ENCODE measurements at regions not wholly inside any gene's neighbourhood (a gene's known extent, or its start where the extent isn't known, plus 50 kb on each side); places are given as distances from the start of the nearest gene placed in this dataset.

GRCh38 chr12:118866346-118866745, 115.0 kb upstream of the SRRM4 start:
- no peak for DNase-seq

DNA sequence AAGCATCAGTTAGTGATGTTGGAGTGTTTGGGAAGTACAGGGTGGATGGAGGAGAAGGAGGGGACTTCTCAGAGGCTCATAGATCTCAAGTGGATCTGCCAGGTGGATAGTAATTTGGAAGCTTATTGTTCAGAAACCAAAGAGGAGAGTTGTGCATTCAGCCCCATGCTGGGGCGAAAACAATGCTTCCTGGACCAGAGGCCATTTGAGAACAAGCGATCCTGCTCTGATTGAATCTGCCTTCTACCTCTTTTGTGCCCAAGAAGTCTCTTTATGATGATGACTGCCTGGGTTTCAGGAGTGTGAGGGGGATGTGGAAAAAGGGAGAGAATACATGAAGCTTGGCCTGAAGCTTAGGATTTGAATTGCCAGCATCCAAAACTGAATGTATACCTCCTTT, 110.8 kb upstream of the SRRM4 start:
- no peak for DNase-seq

- no peak for DNase-seq
Measured at GRCh38 chr12:118874698-118875548, 106.4 kb upstream of the SRRM4 start.

DNA sequence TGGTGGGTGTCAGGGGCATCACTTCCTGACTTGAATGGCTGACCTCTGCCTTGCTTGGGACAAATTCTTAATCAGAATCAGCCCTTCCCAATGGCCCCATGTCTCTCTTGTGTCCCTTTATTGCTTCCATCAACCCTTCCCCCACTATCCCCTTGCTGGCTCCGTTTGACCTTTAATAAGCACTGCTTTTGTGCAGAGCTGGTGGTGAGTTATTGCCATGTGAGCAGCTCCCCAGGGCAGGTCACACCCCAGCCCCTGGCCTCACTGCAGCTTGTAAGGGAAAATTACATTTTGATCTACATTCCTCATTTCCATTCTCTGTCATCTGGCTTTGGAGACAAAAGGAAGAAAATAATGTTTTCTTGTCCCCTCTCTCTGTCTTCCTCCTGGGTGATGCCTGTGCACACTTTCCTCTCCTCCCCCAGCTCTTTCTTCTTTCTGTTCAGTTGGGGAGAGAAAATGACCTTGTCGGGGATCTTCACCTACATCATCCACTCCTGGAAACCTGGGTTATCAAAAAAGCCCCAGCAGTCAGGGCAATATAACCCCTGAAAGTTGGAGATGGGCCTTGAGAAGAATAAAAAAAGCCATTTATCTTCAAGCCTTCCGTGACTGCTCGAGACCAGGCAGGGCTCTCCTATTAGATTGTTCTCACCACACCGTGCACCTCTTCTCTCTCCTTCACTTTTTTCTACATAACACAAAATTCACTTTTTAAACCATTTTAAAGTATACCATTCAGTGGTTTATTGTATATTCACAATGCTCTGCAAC, 100.4 kb upstream of the SRRM4 start:
- DNase-seq = no peak

DNA sequence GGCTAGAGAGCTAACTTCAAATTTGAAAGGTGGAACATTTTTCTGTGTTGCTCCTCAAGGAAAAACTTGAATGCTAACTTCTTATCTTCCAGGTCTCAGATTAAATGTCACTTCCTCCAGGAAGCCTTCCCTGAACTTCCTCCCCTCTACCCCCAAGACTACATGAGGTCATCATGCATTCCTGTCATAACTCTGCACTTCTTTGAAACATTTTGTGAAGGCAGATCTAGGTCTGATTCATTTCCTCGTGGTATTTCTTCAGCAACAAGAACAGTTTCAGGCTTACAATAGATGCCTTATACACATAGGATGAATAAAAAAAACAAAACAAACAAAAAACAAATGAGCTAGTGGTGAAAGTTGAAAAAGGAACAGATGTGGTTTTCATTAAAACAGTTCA, 97.1 kb upstream of the SRRM4 start:
- DNase-seq = no peak

DNA sequence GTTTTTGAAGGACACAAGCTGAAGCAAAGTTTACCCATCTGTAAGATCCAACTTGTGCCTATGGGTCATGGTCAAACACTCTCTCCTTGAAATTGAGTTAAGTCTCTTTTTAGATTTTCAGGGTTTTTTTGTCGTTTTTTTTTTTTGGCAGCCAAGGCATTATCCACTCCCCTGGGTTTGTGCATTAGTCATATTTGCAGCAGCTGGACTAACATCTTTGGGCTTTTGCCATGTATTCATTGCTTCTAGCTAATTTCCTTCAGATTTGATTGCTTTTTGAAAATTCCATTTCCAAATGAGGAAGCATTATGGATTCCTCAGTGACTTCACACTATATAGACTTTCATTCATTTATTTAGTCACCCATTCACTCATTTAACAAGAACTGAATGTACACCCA, 80.3 kb upstream of the SRRM4 start:
- DNase-seq = no peak

GRCh38 chr12:118908811-118909210, 72.5 kb upstream of the SRRM4 start:
- no peak for DNase-seq

DNA sequence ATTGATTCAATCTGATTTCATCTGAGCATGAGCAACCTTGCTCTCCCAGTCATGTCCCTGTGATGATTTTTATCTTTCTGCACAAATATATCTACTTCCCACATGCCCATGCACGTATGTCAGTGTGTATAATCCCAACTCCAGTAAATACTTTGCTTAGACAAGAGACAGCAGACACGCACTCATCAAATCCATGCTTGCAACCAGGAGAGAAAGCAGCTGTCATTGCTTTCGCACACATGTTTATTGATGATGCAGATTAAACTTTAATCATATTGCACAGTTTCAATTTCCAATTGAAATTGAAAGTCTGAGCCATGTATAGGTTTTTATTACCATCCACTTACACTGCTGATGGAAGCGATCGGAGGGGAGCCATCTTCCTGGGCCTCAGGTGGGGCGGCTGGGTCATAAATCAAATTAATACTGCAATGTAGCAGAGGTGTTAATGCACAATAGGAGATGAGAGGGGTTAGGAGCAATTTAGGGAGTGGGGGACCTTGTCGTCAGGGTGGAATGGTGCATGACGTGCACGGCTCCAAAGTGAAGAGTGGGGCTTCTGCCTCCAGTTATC, 68.6 kb upstream of the SRRM4 start:
- DNase-seq = no peak

DNA sequence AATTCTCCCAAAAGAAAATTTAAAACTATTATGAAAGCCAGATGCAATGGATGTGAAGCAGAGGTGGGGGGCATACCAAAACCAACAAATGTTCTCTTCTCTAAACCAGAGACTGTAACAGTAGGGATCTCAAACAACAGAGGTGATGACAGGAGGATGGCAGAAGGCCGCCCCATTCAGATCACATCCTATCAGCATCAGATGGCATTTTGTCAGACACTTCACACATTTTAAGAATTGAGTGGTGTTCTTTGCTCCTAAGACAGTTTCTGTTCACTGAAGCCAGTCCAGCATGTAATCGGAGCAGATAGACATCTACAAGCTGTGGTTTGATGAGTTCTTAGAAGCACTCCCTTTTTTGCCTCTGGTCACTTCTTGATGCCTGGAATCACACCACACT, 59.6 kb upstream of the SRRM4 start:
- DNase-seq = no peak

- no peak for DNase-seq
Measured at GRCh38 chr12:118922405-118922804, 58.9 kb upstream of the SRRM4 start.

DNA sequence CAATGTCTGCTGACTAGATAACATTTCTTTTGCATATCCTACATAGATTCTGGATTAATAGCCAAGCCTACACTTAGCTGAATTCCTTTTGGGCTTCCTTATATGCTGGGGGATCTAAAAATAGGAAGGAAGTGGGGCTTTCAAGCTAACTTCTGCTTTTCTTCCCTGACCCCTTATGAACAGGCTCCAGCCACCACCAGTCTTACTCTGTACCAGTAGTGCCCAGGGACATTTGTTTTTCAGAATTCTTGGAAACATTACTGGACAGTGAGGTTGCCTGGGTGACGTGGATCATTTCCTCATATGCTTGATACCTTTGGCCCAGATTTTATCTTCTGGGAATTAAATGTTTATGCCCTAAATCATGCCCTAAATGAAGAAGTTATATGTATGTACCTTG, 55.9 kb upstream of the SRRM4 start:
- DNase-seq = no peak

DNA sequence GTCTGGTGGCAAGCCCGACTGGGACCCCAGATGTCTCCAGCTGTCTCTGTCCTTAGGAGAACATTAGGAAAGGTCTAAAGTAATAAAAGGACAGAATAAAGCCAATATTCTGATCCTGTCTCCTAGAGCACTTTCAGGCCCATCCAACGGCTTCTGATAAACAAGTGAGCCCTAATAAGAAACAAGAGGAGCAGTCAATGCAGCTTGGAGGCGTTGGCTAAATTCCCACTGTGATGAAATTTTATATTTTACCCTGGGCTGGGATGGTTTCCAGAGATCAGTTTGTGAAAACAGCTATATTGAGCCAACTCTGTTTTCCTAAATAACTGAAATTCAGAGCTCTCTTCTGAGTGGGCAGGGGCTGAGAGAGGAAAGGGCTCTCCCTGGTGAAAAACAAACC, 55.5 kb upstream of the SRRM4 start:
- no peak for DNase-seq
